ENCODE measurements at regions not wholly inside any gene's neighbourhood (a gene's known extent, or its start where the extent isn't known, plus 50 kb on each side); places are given as distances from the start of the nearest gene placed in this dataset.

- TF ChIP-seq, protein P1, sequence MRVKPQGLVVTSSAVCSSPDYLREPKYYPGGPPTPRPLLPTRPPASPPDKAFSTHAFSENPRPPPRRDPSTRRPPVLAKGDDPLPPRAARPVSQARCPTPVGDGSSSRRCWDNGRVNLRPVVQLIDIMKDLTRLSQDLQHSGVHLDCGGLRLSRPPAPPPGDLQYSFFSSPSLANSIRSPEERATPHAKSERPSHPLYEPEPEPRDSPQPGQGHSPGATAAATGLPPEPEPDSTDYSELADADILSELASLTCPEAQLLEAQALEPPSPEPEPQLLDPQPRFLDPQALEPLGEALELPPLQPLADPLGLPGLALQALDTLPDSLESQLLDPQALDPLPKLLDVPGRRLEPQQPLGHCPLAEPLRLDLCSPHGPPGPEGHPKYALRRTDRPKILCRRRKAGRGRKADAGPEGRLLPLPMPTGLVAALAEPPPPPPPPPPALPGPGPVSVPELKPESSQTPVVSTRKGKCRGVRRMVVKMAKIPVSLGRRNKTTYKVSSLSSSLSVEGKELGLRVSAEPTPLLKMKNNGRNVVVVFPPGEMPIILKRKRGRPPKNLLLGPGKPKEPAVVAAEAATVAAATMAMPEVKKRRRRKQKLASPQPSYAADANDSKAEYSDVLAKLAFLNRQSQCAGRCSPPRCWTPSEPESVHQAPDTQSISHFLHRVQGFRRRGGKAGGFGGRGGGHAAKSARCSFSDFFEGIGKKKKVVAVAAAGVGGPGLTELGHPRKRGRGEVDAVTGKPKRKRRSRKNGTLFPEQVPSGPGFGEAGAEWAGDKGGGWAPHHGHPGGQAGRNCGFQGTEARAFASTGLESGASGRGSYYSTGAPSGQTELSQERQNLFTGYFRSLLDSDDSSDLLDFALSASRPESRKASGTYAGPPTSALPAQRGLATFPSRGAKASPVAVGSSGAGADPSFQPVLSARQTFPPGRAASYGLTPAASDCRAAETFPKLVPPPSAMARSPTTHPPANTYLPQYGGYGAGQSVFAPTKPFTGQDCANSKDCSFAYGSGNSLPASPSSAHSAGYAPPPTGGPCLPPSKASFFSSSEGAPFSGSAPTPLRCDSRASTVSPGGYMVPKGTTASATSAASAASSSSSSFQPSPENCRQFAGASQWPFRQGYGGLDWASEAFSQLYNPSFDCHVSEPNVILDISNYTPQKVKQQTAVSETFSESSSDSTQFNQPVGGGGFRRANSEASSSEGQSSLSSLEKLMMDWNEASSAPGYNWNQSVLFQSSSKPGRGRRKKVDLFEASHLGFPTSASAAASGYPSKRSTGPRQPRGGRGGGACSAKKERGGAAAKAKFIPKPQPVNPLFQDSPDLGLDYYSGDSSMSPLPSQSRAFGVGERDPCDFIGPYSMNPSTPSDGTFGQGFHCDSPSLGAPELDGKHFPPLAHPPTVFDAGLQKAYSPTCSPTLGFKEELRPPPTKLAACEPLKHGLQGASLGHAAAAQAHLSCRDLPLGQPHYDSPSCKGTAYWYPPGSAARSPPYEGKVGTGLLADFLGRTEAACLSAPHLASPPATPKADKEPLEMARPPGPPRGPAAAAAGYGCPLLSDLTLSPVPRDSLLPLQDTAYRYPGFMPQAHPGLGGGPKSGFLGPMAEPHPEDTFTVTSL (CRISPR knock-in tag; IDR thresholded peaks at IDR 0.05; ENCODE audit: borderline replicate concordance): peak; percentile 45; the same call in 1 of the 2 replicates
- TF ChIP-seq FOXA3 (CRISPR knock-in tag; IDR thresholded peaks at IDR 0.05): peak; percentile 80
- TF ChIP-seq ZNF326 (CRISPR knock-in tag; IDR thresholded peaks at IDR 0.05; ENCODE audit: borderline replicate concordance): no peak
- no peak for TF ChIP-seq E2F1 (CRISPR knock-in tag; IDR thresholded peaks at IDR 0.05)
- TF ChIP-seq ZNF441 (CRISPR knock-in tag; IDR thresholded peaks at IDR 0.05; ENCODE audit: borderline replicate concordance): peak; percentile 78; the same call in 1 of the 2 replicates
Measured at GRCh38 chr18:64720781-64721464, 572.0 kb upstream of the LINC00305 start (continued).

DNA sequence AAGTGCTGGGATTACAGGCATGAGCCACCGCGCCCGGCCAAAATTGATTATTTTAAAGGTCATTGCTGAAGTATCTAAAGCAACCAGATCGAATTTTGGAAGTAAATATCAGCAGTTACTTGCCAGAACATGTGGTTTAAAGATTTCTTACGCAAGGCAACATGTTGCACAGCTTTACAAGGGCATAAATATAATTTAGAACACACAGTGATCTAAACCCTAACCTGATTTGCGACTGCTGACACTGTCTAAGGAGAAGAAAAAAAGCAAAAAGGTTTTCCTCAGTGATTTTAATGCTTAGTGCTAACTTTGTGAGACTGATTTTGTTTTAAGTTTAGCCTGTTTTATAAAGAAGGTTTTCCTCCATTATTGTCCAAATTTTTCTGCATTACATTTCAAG lies 569.9 kb upstream of the LINC00305 start:
- no peak for FAIRE-seq
- H2AFZ ChIP-seq (ENCODE audit: low read length): no peak overlapping the region
- intact Hi-C loops (cut with micrococcal nuclease; ENCODE audit: unreplicated experiment) (no loop called here), in situ Hi-C loops (cut with HindIII; ENCODE audit: extremely low pct_ligation_motif_present, low pct_unique_long_range_greater_than_20kb) (no loop called here)
- H3K9me3 ChIP-seq (ENCODE audit: low read length): no peaks in the 10 kb centered on the region
- no peaks in the 10 kb centered on the region for H3K27me3 ChIP-seq (ENCODE audit: control insufficient read depth in 1 of 2, insufficient read depth in 2 of 2, low read length in 2 of 2)
- H3K9ac ChIP-seq (ENCODE audit: insufficient read depth, low read depth, low read length): no peak overlapping the region
- H3K4me2 ChIP-seq (ENCODE audit: low read depth, low read length): no peak overlapping the region
- H3K27ac ChIP-seq (ENCODE audit: extremely low read length, insufficient read depth, low read length): no peak overlapping the region
- WGBS (ENCODE audit: low lambda C conversion rate): 49% methylated on average over 6 of the region's 6 CpGs
- BruUV-seq (replicated peaks): no TSS peak
- no peak for DNase-seq (ENCODE audit: low spot score)
- peaks cover 13% of the 10 kb centered on the region; the same call in 1 of the 2 replicates for H3K4me1 ChIP-seq (ENCODE audit: insufficient read depth, low read length)
- no peaks in the 10 kb centered on the region for H3K36me3 ChIP-seq (replicated peaks in 1 of 2; ENCODE audit: control insufficient read depth in 1 of 2, insufficient read depth in 2 of 2, low read length in 2 of 2)
- POLR2A ChIA-PET: no interaction called here
- H3K79me2 ChIP-seq (ENCODE audit: insufficient read depth, low read length): no peaks in the 10 kb centered on the region
- CTCF ChIA-PET (ENCODE audit: low intra/inter-chr PET ratio, low total read pairs): no interaction called here
- no peak overlapping the region for H3K4me3 ChIP-seq (replicated peaks in 1 of 3; ENCODE audit: insufficient read depth in 1 of 3, low read depth in 2 of 3, low read length in 3 of 3)
- ATAC-seq: no peak
- no peaks in the 10 kb centered on the region for H4K20me1 ChIP-seq (ENCODE audit: insufficient read depth, low read length)
- no peak for TF ChIP-seq ZSCAN20 (CRISPR knock-in tag; IDR thresholded peaks at IDR 0.05; ENCODE audit: borderline replicate concordance)
- TF ChIP-seq, protein P2, sequence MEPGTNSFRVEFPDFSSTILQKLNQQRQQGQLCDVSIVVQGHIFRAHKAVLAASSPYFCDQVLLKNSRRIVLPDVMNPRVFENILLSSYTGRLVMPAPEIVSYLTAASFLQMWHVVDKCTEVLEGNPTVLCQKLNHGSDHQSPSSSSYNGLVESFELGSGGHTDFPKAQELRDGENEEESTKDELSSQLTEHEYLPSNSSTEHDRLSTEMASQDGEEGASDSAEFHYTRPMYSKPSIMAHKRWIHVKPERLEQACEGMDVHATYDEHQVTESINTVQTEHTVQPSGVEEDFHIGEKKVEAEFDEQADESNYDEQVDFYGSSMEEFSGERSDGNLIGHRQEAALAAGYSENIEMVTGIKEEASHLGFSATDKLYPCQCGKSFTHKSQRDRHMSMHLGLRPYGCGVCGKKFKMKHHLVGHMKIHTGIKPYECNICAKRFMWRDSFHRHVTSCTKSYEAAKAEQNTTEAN (CRISPR knock-in tag; conservative IDR thresholded peaks at IDR 0.05): no peak
